ENCODE measurements at regions not wholly inside any gene's neighbourhood (a gene's known extent, or its start where the extent isn't known, plus 50 kb on each side); places are given as distances from the start of the nearest gene placed in this dataset.

- WGBS, 2 donors: 91 to 92% methylated on average over 6 of the region's 6 CpGs
- H3K4me3 ChIP-seq (ENCODE audit: low read depth, poor library complexity, severe bottlenecking): no peak overlapping the region
- intact Hi-C loops (cut with DNase I; ENCODE audit: low total_unique reads): no loop called here
- TF ChIP-seq POLR2A (IDR thresholded peaks at IDR 0.05) (no peak), CTCF (IDR thresholded peaks at IDR 0.05) (no peak)
- no peak for DNase-seq (ENCODE audit: low spot score in 2 of 2)
Observed at GRCh38 chr21:35338881-35339632, 290.0 kb upstream of the RUNX1 start.

GRCh38 chr21:35338281-35338680 lies 289.2 kb upstream of the RUNX1 start:
- no peak overlapping the region for H3K4me3 ChIP-seq (ENCODE audit: low read depth, poor library complexity, severe bottlenecking)
- TF ChIP-seq POLR2A (IDR thresholded peaks at IDR 0.05) (no peak), CTCF (IDR thresholded peaks at IDR 0.05) (no peak)
- DNase-seq (ENCODE audit: low spot score in 2 of 2): no peak
- WGBS, 2 donors: 71 to 73% methylated on average over 1 of the region's 1 CpG
- intact Hi-C loops (cut with DNase I; ENCODE audit: low total_unique reads): no loop called here

GRCh38 chr21:35337573-35337972 lies 288.5 kb upstream of the RUNX1 start:
- TF ChIP-seq CTCF (IDR thresholded peaks at IDR 0.05) (no peak), POLR2A (IDR thresholded peaks at IDR 0.05) (no peak)
- H3K4me3 ChIP-seq (ENCODE audit: low read depth, poor library complexity, severe bottlenecking): no peak overlapping the region
- DNase-seq (ENCODE audit: low spot score in 2 of 2): no peak
- intact Hi-C loops (cut with DNase I; ENCODE audit: low total_unique reads): no loop called here
- 96 to 97% methylated on average over 7 of the region's 7 CpGs for WGBS, 2 donors

GRCh38 chr21:35336534-35336933 lies 287.4 kb upstream of the RUNX1 start:
- H3K4me3 ChIP-seq (ENCODE audit: low read depth, poor library complexity, severe bottlenecking): no peak overlapping the region
- intact Hi-C loops (cut with DNase I; ENCODE audit: low total_unique reads): no loop called here
- 72 to 84% methylated on average over 2 of the region's 2 CpGs for WGBS, 2 donors
- TF ChIP-seq POLR2A (IDR thresholded peaks at IDR 0.05): no peak
- no peak for TF ChIP-seq CTCF (IDR thresholded peaks at IDR 0.05)
- DNase-seq (ENCODE audit: low spot score in 2 of 2): no peak

- DNase-seq (ENCODE audit: low spot score in 2 of 2): no peak
- 94 to 97% methylated on average over 3 of the region's 3 CpGs for WGBS, 2 donors
- TF ChIP-seq POLR2A (IDR thresholded peaks at IDR 0.05): no peak
- no peak for TF ChIP-seq CTCF (IDR thresholded peaks at IDR 0.05)
- intact Hi-C loops (cut with DNase I; ENCODE audit: low total_unique reads): no loop called here
- no peak overlapping the region for H3K4me3 ChIP-seq (ENCODE audit: low read depth, poor library complexity, severe bottlenecking)
Observed at GRCh38 chr21:35335951-35336446, 286.9 kb upstream of the RUNX1 start.
